Spinal cord (tissue), 9 donors: ENCODE measurements at regions not wholly inside any gene's neighbourhood (a gene's known extent, or its start where the extent isn't known, plus 50 kb on each side); places are given as distances from the start of the nearest gene placed in this dataset.

Source experiments
- DNase-seq, 6 donors: peaks; one replicate each; pipeline versions ENCODE4 v3.0.0 to v3.0.0-alpha.2; 2013 to 2015; ENCODE audit warnings: low spot score in 6 of 6, low read depth in 4 of 6
- H3K27ac ChIP-seq: one replicate; pipeline ENCODE4 v1.5.1; 2013; ENCODE audit warnings: low read depth, low read length, control low read depth
- H3K27me3 ChIP-seq: one replicate; pipeline ENCODE4 v1.6.1; 2013; ENCODE audit warnings: low read length; ENCODE audit not compliant: control insufficient read depth, insufficient read depth
- H3K36me3 ChIP-seq: one replicate; pipeline ENCODE4 v1.6.1; 2013; ENCODE audit warnings: low read length; ENCODE audit not compliant: control insufficient read depth, insufficient read depth
- H3K4me1 ChIP-seq: one replicate; pipeline ENCODE4 v1.6.1; 2013; ENCODE audit warnings: low read length; ENCODE audit not compliant: control insufficient read depth, insufficient read depth
- H3K4me3 ChIP-seq: one replicate; pipeline ENCODE4 v1.5.1; 2013; ENCODE audit warnings: low read depth, low read length, control low read depth
- H3K9me3 ChIP-seq: one replicate; pipeline ENCODE4 v1.6.1; 2013; ENCODE audit warnings: low read length; ENCODE audit not compliant: control insufficient read depth, insufficient read depth
- WGBS: methylation state at CpG from one replicate; pipeline ENCODE4 v1.1.5; 2013; ENCODE audit warnings: missing lambda C conversion rate; ENCODE audit not compliant: insufficient coverage; 5-methylcytosine and 5-hydroxymethylcytosine counted together
- donor health status: healthy.

- Histone ChIP-seq H3K9me3 (no peaks in the 10 kb centered on the region), H3K4me1 (peaks cover 5% of the 10 kb centered on the region), H3K4me3 (no peak overlapping the region), H3K36me3 (no peaks in the 10 kb centered on the region), H3K27ac (no peak overlapping the region), H3K27me3 (no peaks in the 10 kb centered on the region)
- DNase-seq: no peak
- WGBS: 100% methylated on average over 1 of the region's 3 CpGs
Observed at GRCh38 chr2:136205615-136206014, 87.7 kb upstream of the CXCR4 start.

- WGBS: 86% methylated on average over 1 of the region's 1 CpG
- H3K27me3 ChIP-seq: no peaks in the 10 kb centered on the region
- no peak for DNase-seq
- H3K4me1 ChIP-seq: peaks cover 5% of the 10 kb centered on the region
- H3K4me3 ChIP-seq: no peak overlapping the region
- no peaks in the 10 kb centered on the region for H3K36me3 ChIP-seq
- H3K27ac ChIP-seq: no peak overlapping the region
- H3K9me3 ChIP-seq: no peaks in the 10 kb centered on the region
Observed at GRCh38 chr2:136204971-136205370, 87.0 kb upstream of the CXCR4 start.

- H3K27me3 ChIP-seq: no peaks in the 10 kb centered on the region
- WGBS: 60% methylated on average over 1 of the region's 1 CpG
- no peak for DNase-seq
Observed at GRCh38 chr2:136195226-136195625, 77.3 kb upstream of the CXCR4 start.

GRCh38 chr2:136191041-136191440 is 73.1 kb upstream of the CXCR4 start:
- Histone ChIP-seq H3K4me3 (no peak overlapping the region), H3K27ac (no peak overlapping the region), H3K4me1 (peaks cover 5% of the 10 kb centered on the region), H3K27me3 (no peaks in the 10 kb centered on the region), H3K36me3 (no peaks in the 10 kb centered on the region), H3K9me3 (peaks cover 3% of the 10 kb centered on the region)
- 83% methylated on average over 4 of the region's 4 CpGs for WGBS
- no peak for DNase-seq

More at GRCh38 chr2:136195226-136195625, 77.3 kb upstream of the CXCR4 start:
- Histone ChIP-seq H3K4me1 (no peaks in the 10 kb centered on the region), H3K9me3 (no peaks in the 10 kb centered on the region), H3K36me3 (no peaks in the 10 kb centered on the region), H3K4me3 (no peak overlapping the region), H3K27ac (no peak overlapping the region)

- Histone ChIP-seq H3K36me3 (no peaks in the 10 kb centered on the region), H3K4me1 (peaks cover 5% of the 10 kb centered on the region), H3K27me3 (no peaks in the 10 kb centered on the region), H3K4me3 (no peak overlapping the region), H3K9me3 (peaks cover 3% of the 10 kb centered on the region), H3K27ac (no peak overlapping the region)
- DNase-seq: peak in 2 of 6 donors; percentile 21 to 52
- WGBS: 10% methylated on average over 2 of the region's 5 CpGs
Observed at GRCh38 chr2:136189221-136189782, 71.4 kb upstream of the CXCR4 start.

- H3K27ac ChIP-seq: no peak overlapping the region
- no peak for DNase-seq
- H3K27me3 ChIP-seq: no peaks in the 10 kb centered on the region
- no peaks in the 10 kb centered on the region for H3K36me3 ChIP-seq
- WGBS: no CpG with 5 or more reads among the region's 3 CpGs
- peaks cover 3% of the 10 kb centered on the region for H3K9me3 ChIP-seq
- peaks cover 5% of the 10 kb centered on the region for H3K4me1 ChIP-seq
- no peak overlapping the region for H3K4me3 ChIP-seq
Observed at GRCh38 chr2:136188086-136188485, 70.1 kb upstream of the CXCR4 start.

GRCh38 chr2:136185981-136186776 is 68.2 kb upstream of the CXCR4 start:
- WGBS: 20% methylated on average over 2 of the region's 4 CpGs
- Histone ChIP-seq H3K4me1 (peaks cover 5% of the 10 kb centered on the region), H3K4me3 (no peak overlapping the region)

DNA sequence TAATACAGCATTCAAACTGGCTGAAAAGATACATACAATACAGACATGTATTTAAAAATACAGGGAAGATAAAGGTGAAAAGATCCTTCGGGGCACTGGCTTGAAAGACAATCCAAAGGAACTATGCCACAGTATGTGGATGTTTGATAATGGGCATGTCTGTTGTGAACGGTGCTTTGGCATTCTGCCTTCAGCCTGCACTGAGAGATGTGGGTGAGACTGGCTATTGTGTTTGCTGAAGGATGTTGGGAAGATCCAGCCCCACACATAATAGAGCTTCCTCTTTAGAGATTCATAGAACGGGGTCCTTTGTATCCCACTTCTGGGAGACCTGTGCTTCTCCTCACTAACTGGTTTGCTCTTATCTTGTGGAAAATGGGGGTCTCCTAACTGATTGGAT is 65.1 kb upstream of the CXCR4 start:
- H3K27ac ChIP-seq: no peak overlapping the region
- H3K9me3 ChIP-seq: peaks cover 3% of the 10 kb centered on the region
- H3K36me3 ChIP-seq: no peaks in the 10 kb centered on the region
- H3K4me1 ChIP-seq: peaks cover 5% of the 10 kb centered on the region
- H3K4me3 ChIP-seq: no peak overlapping the region
- DNase-seq: peak in 2 of 6 donors; percentile 36 to 57
- H3K27me3 ChIP-seq: no peaks in the 10 kb centered on the region
- no CpG with 5 or more reads among the region's 3 CpGs for WGBS

More at GRCh38 chr2:136185981-136186776, 68.2 kb upstream of the CXCR4 start:
- no peak overlapping the region for H3K27ac ChIP-seq
- H3K9me3 ChIP-seq: peaks cover 3% of the 10 kb centered on the region
- peak in 3 of 6 donors; percentile 28 to 77 (median 44) for DNase-seq
- H3K36me3 ChIP-seq: no peaks in the 10 kb centered on the region
- H3K27me3 ChIP-seq: no peaks in the 10 kb centered on the region

DNA sequence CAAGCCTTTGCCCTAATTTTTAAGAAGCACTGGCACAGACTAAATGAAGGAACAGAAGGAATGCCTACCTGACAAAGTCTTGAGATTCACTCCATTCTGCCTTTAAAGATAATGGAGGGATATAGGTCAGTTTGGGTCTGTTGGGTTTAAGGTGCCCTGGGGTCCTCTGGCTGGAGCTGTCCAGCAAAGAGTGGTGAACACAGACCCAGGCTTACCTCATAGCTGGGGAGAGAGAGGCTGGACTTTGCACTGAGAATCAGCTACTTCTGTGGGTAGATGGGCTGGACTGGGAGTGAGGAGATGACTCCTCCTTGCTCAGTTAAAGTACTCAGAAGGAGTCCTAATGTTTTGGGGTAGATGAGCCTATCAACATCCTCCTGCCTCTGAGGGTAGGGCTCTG is 64.4 kb upstream of the CXCR4 start:
- DNase-seq: no peak
- H3K27me3 ChIP-seq: no peaks in the 10 kb centered on the region
- H3K4me1 ChIP-seq: peaks cover 5% of the 10 kb centered on the region
- H3K27ac ChIP-seq: no peak overlapping the region
- no peaks in the 10 kb centered on the region for H3K36me3 ChIP-seq
- H3K9me3 ChIP-seq: peaks cover 3% of the 10 kb centered on the region
- H3K4me3 ChIP-seq: no peak overlapping the region

DNA sequence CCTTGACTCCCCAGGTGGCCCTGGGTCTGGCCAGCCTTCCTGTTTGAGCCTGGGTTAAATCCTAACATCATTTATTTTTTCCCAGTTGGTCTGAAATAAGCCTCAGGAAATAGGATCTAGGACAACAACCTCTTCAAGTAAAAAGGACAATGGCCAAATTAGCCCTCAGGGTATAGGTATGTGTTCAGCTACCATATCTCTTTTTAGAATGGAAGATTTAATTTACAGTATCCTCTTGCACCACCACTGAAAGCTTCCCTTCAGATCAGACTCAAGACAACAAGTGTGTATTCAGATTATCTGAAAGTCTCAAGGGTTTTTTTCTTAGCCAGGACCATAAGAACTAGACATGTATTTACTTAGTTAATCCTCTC is 61.6 kb upstream of the CXCR4 start:
- H3K36me3 ChIP-seq: no peaks in the 10 kb centered on the region
- H3K27me3 ChIP-seq: no peaks in the 10 kb centered on the region
- H3K4me1 ChIP-seq: no peaks in the 10 kb centered on the region
- no peak for DNase-seq
- H3K27ac ChIP-seq: no peak overlapping the region
- no peak overlapping the region for H3K4me3 ChIP-seq
- no peaks in the 10 kb centered on the region for H3K9me3 ChIP-seq
